HL-60 (cell line): ENCODE measurements at regions not wholly inside any gene's neighbourhood (a gene's known extent, or its start where the extent isn't known, plus 50 kb on each side); places are given as distances from the start of the nearest gene placed in this dataset.

ENCODE experiments used
- DNase-seq, 2 experiments: peaks; one replicate each; pipeline ENCODE4 v3.0.0-alpha.2; 2010 to 2020; ENCODE audit warnings: low read depth in 1 of 2, low spot score in 1 of 2
- H3K27ac ChIP-seq: fragments of 250-450 bp; sonication (Bioruptor Pico); replicated peaks from 2 replicates; pipeline ENCODE4 v1.5.1; 2020; ENCODE audit warnings: mild to moderate bottlenecking, moderate library complexity
- H3K27me3 ChIP-seq: fragments of 250-450 bp; sonication (Bioruptor Pico); 2 replicates; pipeline ENCODE4 v1.5.1; 2021; ENCODE audit warnings: mild to moderate bottlenecking, moderate library complexity; ENCODE audit not compliant: insufficient read depth, poor library complexity, severe bottlenecking
- H3K4me3 ChIP-seq: replicated peaks from 2 replicates; pipeline ENCODE4 v1.5.1; 2011; ENCODE audit warnings: mild to moderate bottlenecking, control low read depth, low read length; ENCODE audit not compliant: insufficient read depth
- GABPA ChIP-seq: IDR thresholded peaks from 2 replicates; pipeline ENCODE4 v1.6.1; 2012; ENCODE audit warnings: low read depth
- POLR2AphosphoS5 ChIP-seq: IDR thresholded peaks from 2 replicates; pipeline ENCODE4 v1.6.1; 2012; ENCODE audit warnings: low read depth
- REST ChIP-seq: IDR thresholded peaks from 2 replicates; pipeline ENCODE4 v1.6.1; 2012; ENCODE audit warnings: low read depth; ENCODE audit not compliant: insufficient replicate concordance
- SPI1 ChIP-seq: IDR thresholded peaks from 2 replicates; pipeline ENCODE4 v1.6.1; 2012; ENCODE audit warnings: low read depth, mild to moderate bottlenecking, borderline replicate concordance
- TF ChIP-seq, protein P1 (sequence below): IDR thresholded peaks from one replicate; pipeline ENCODE4 v1.5.1; 2011; ENCODE audit warnings: low read length, control low read depth, inconsistent platforms; ENCODE audit not compliant: insufficient read depth

GRCh38 chr4:71138007-71138615 is 144.7 kb downstream of the DCK start:
- no peak for DNase-seq
- TF ChIP-seq REST (no peak), SPI1 (no peak), POLR2AphosphoS5 (no peak), GABPA (no peak)
- TF ChIP-seq, protein P1, sequence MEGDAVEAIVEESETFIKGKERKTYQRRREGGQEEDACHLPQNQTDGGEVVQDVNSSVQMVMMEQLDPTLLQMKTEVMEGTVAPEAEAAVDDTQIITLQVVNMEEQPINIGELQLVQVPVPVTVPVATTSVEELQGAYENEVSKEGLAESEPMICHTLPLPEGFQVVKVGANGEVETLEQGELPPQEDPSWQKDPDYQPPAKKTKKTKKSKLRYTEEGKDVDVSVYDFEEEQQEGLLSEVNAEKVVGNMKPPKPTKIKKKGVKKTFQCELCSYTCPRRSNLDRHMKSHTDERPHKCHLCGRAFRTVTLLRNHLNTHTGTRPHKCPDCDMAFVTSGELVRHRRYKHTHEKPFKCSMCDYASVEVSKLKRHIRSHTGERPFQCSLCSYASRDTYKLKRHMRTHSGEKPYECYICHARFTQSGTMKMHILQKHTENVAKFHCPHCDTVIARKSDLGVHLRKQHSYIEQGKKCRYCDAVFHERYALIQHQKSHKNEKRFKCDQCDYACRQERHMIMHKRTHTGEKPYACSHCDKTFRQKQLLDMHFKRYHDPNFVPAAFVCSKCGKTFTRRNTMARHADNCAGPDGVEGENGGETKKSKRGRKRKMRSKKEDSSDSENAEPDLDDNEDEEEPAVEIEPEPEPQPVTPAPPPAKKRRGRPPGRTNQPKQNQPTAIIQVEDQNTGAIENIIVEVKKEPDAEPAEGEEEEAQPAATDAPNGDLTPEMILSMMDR: no peak
- Histone ChIP-seq H3K4me3 (no peak overlapping the region), H3K27me3 (no peaks in the 10 kb centered on the region), H3K27ac (no peak overlapping the region)

GRCh38 chr4:71140563-71140962 is 147.1 kb downstream of the DCK start:
- H3K27ac ChIP-seq: no peak overlapping the region
- TF ChIP-seq SPI1 (no peak), POLR2AphosphoS5 (no peak), REST (no peak), GABPA (no peak)
- TF ChIP-seq, protein P1: no peak
- no peak overlapping the region for H3K4me3 ChIP-seq
- no peak for DNase-seq
- H3K27me3 ChIP-seq: no peaks in the 10 kb centered on the region

GRCh38 chr4:71141125-71141524 is 147.7 kb downstream of the DCK start:
- Histone ChIP-seq H3K27ac (no peak overlapping the region), H3K4me3 (no peak overlapping the region), H3K27me3 (no peaks in the 10 kb centered on the region)
- TF ChIP-seq POLR2AphosphoS5 (no peak), SPI1 (no peak), GABPA (no peak), REST (no peak)
- TF ChIP-seq, protein P1: no peak
- no peak for DNase-seq
